H1 (cell line): ENCODE measurements at regions not wholly inside any gene's neighbourhood (a gene's known extent, or its start where the extent isn't known, plus 50 kb on each side); places are given as distances from the start of the nearest gene placed in this dataset.

Source experiments
- CREB1 ChIP-seq: IDR thresholded peaks from 2 replicates; pipeline ENCODE4 v1.6.1; 2012; ENCODE audit warnings: inconsistent platforms
- EGR1 ChIP-seq: IDR thresholded peaks from 2 replicates; pipeline ENCODE4 v1.6.1; 2011; ENCODE audit warnings: low read depth, low read length, borderline replicate concordance
- MAX ChIP-seq: IDR thresholded peaks from 2 replicates; pipeline ENCODE4 v1.6.1; 2012; ENCODE audit warnings: inconsistent platforms
- SAP30 ChIP-seq: fragments of 300-600 bp; sonication (generic); IDR thresholded peaks from 2 replicates; pipeline ENCODE4 v1.7.1; 2012; ENCODE audit warnings: low read length, moderate library complexity, mild to moderate bottlenecking, inconsistent platforms; ENCODE audit not compliant: insufficient read depth, insufficient replicate concordance
- SP4 ChIP-seq: IDR thresholded peaks from 2 replicates; pipeline ENCODE4 v1.6.1; 2012; ENCODE audit warnings: low read length, inconsistent platforms
- TF ChIP-seq, protein P1 (sequence below): IDR thresholded peaks from 2 replicates; pipeline ENCODE4 v1.6.1; 2011; ENCODE audit warnings: low read length, improper control_type of control experiment

DNA sequence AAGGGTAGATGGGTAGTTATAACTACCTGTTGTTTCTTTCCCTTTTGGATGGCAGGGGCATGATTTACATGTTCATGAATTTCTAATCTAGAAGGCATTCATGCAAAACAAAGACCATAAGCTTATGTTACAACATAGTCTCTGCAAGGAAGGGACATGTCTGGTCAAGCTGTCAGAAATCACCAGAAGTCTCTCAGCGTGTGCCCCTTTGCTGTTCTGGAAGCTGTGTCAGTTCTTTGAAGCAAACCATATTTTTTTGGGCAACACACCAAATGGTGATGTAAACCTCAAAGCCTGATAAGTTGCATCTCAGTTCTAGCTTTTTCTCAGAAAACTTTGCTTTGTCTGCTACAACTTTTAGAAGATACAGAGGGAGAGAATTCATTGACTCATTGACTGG is 173.5 kb upstream of the CTAGE1 start (continued):
- TF ChIP-seq, protein P1, sequence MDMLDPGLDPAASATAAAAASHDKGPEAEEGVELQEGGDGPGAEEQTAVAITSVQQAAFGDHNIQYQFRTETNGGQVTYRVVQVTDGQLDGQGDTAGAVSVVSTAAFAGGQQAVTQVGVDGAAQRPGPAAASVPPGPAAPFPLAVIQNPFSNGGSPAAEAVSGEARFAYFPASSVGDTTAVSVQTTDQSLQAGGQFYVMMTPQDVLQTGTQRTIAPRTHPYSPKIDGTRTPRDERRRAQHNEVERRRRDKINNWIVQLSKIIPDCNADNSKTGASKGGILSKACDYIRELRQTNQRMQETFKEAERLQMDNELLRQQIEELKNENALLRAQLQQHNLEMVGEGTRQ: no peak
- no peak for TF ChIP-seq EGR1
- no peak for TF ChIP-seq MAX
- TF ChIP-seq SAP30: no peak
- TF ChIP-seq SP4: no peak
- no peak for TF ChIP-seq CREB1
